Panc1 (cell line): ENCODE measurements at regions not wholly inside any gene's neighbourhood (a gene's known extent, or its start where the extent isn't known, plus 50 kb on each side); places are given as distances from the start of the nearest gene placed in this dataset.

Experiments used
- ATAC-seq: fragments of 200-7000 bp; cut with Tn5 transposase; 2 replicates; pipeline ENCODE4 v1.9.1; 2020; ENCODE audit warnings: mild to moderate bottlenecking, moderate library complexity
- BruUV-seq: library from RNA; stranded (reverse); fragments of 400-500 nt; replicated peaks from 2 replicates; lab custom pipeline; 2021; lab: Mats Ljungman, UMichigan
- CTCF ChIA-PET: fragments of 300-600 bp; sonication (Branson Sonifier 250); formaldehyde crosslinking; loops from one replicate; lab custom pipeline; 2022; ENCODE audit warnings: antibody characterized with exemption; lab: Charles Lee
- POLR2A ChIA-PET: fragments of 300-600 bp; sonication (Branson Sonifier 250); formaldehyde crosslinking; loops from one replicate; lab custom pipeline; 2022; ENCODE audit warnings: antibody characterized with exemption; lab: Charles Lee
- DNase-seq: peaks from one replicate; pipeline ENCODE4 v3.0.0-alpha.2; 2010; ENCODE audit warnings: low read depth, low spot score
- H3K27ac ChIP-seq: 2 replicates; pipeline ENCODE4 v1.5.1; 2011; ENCODE audit warnings: mild to moderate bottlenecking, low read length, inconsistent platforms
- H3K27me3 ChIP-seq: fragments of 200-500 bp; sonication (Bioruptor generic); 2 replicates; pipeline ENCODE4 v1.6.0; 2014; ENCODE audit warnings: low read length, inconsistent platforms; ENCODE audit not compliant: control insufficient read depth, insufficient read depth
- H3K36me3 ChIP-seq: fragments of 200-500 bp; sonication (Bioruptor generic); 2 replicates; pipeline ENCODE4 v1.5.1; 2014; ENCODE audit warnings: inconsistent platforms, mild to moderate bottlenecking, low read length, moderate library complexity; ENCODE audit not compliant: control insufficient read depth, insufficient read depth
- H3K4me1 ChIP-seq: 2 replicates; pipeline ENCODE4 v1.5.1; 2011; ENCODE audit warnings: inconsistent platforms, mild to moderate bottlenecking, low read length, moderate library complexity; ENCODE audit not compliant: control insufficient read depth, insufficient read depth
- H3K4me3 ChIP-seq, 2 experiments: 2 replicates each; pipeline ENCODE4 v1.5.1; 2011 to 2012; ENCODE audit warnings: low read depth in 2 of 2, low read length in 2 of 2, mild to moderate bottlenecking in 2 of 2, inconsistent platforms in 1 of 2, moderate library complexity in 1 of 2
- H3K9me3 ChIP-seq: fragments of 200-500 bp; sonication (Bioruptor generic); 2 replicates; pipeline ENCODE4 v1.5.1; 2014; ENCODE audit warnings: low read depth, mild to moderate bottlenecking, inconsistent platforms, low read length, moderate library complexity; ENCODE audit not compliant: control insufficient read depth, insufficient read depth
- CTCF ChIP-seq: fragments of 450-650 bp; IDR thresholded peaks from 2 replicates; pipeline ENCODE4 v1.5.1; 2017; ENCODE audit warnings: mild to moderate bottlenecking
- POLR2AphosphoS5 ChIP-seq: IDR thresholded peaks from 2 replicates; pipeline ENCODE4 v1.6.1; 2012; ENCODE audit warnings: mild to moderate bottlenecking, low read depth, low read length, moderate library complexity
- REST ChIP-seq, 2 experiments: IDR thresholded peaks; 2 replicates each; pipeline ENCODE4 v1.6.1; 2011 to 2012; ENCODE audit warnings: low read depth in 2 of 2, control low read depth in 1 of 2, low read length in 1 of 2, mild to moderate bottlenecking in 1 of 2, moderate library complexity in 1 of 2; ENCODE audit not compliant: insufficient read depth in 1 of 2
- SIN3A ChIP-seq: IDR thresholded peaks from 2 replicates; pipeline ENCODE4 v1.6.1; 2012; ENCODE audit warnings: low read depth, mild to moderate bottlenecking, low read length, moderate library complexity, borderline replicate concordance; ENCODE audit not compliant: insufficient read depth
- TCF7L2 ChIP-seq: IDR thresholded peaks from 2 replicates; pipeline ENCODE4 v1.6.1; 2011; ENCODE audit warnings: mild to moderate bottlenecking, low read depth, low read length, inconsistent platforms
- in situ Hi-C: cut with HindIII; loops from 2 replicates; pipeline ENCODE4 v1.10.0; 2016; ENCODE audit warnings: low sequenced_read_pairs, low pct_unique_long_range_greater_than_20kb
- intact Hi-C: fragments of 100-400 bp; cut with micrococcal nuclease; formaldehyde crosslinking; loops from one replicate; pipeline ENCODE4 v1.10.0; 2022; ENCODE audit not compliant: unreplicated experiment

- no peaks in the 10 kb centered on the region for H3K27me3 ChIP-seq
- no peak overlapping the region for H3K27ac ChIP-seq
- in situ Hi-C loops, result no loop called here
- BruUV-seq, result no TSS peak
- ATAC-seq (no peak), DNase-seq (no peak)
- H3K4me1 ChIP-seq, result no peaks in the 10 kb centered on the region
- intact Hi-C loops, result no loop called here
- CTCF ChIA-PET, result no interaction called here
- no peak overlapping the region for H3K4me3 ChIP-seq
- no peaks in the 10 kb centered on the region for H3K9me3 ChIP-seq
- H3K36me3 ChIP-seq, result no peaks in the 10 kb centered on the region
- POLR2A ChIA-PET, result no interaction called here
- no peak for TF ChIP-seq SIN3A
- no peak for TF ChIP-seq CTCF
- no peak for TF ChIP-seq REST (IDR thresholded peaks at IDR 0.05; ENCODE audit: insufficient read depth in 1 of 2, low read depth in 2 of 2, low read length in 1 of 2)
- TF ChIP-seq POLR2AphosphoS5, result no peak
- TF ChIP-seq TCF7L2, result no peak
These were observed 260.9 kb upstream of the USP15 start for GRCh38 chr12:61999311-61999710.

- ATAC-seq, result no peak
- in situ Hi-C loops, result no loop called here
- no peaks in the 10 kb centered on the region for H3K9me3 ChIP-seq
- TF ChIP-seq TCF7L2, result no peak
- no peak for TF ChIP-seq CTCF
- TF ChIP-seq SIN3A, result no peak
- TF ChIP-seq REST (IDR thresholded peaks at IDR 0.05; ENCODE audit: insufficient read depth in 1 of 2, low read depth in 2 of 2, low read length in 1 of 2), result no peak
- no peak for TF ChIP-seq POLR2AphosphoS5
- ChIA-PET POLR2A (no interaction called here), CTCF (no interaction called here)
- BruUV-seq, result no TSS peak
- intact Hi-C loops, result no loop called here
- no peaks in the 10 kb centered on the region for H3K36me3 ChIP-seq
- no peak overlapping the region for H3K4me3 ChIP-seq
- no peak overlapping the region for H3K27ac ChIP-seq
- no peaks in the 10 kb centered on the region for H3K4me1 ChIP-seq
- DNase-seq, result no peak
- no peaks in the 10 kb centered on the region for H3K27me3 ChIP-seq
These were observed 258.8 kb upstream of the USP15 start for GRCh38 chr12:62001424-62001823.
